ENCODE measurements at regions not wholly inside any gene's neighbourhood (a gene's known extent, or its start where the extent isn't known, plus 50 kb on each side); places are given as distances from the start of the nearest gene placed in this dataset.
"Not testable (repeated sequence)": the region's sequence is repeated elsewhere in the genome, so short reads cannot be mapped to it uniquely, and the experiment has no call there.

DNA sequence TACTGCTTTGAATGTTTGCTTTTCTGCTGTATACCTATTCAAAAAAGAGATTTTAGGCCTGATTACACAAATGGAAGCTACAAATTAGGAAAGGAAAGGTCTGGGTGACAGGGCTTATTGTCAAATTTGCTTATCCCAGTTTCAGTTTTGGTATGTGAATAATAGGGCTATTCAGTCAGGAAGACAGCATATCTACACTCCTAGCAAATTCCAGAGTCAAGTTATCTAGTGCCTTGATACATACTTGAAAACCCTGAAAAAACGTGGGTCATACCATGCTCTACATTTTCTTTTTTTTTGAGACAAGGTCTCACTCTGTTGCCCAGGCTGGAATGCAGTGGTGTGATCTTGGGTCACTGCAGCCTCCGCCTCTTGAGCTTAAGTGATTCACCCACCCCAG is 59.2 kb upstream of the CCDC180 start:
- H3K36me3 ChIP-seq (ENCODE audit: control insufficient read depth, insufficient read depth, low read length); H3K27ac ChIP-seq (ENCODE audit: low read depth, low read length): not testable (repeated sequence)

DNA sequence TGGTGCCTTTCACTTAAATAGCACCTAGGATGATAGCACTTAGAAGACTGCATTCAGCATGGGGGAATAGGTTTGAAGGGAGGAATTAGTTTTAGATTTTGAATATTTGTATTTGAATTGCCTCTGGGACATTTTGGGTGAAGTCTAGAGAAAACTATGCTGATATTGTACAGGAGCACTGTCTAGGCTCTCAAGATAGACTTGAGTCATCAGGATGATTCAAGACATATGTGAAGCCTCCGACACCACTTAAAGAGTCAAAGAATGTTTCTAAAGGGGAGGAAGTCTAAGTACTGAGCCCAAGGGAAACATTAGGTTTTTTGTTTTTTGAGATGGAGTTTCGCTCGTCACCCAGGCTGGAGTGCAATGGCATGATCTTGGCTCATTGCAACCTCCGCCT is 63.9 kb upstream of the CCDC180 start:
- no peaks in the 10 kb centered on the region for H3K4me1 ChIP-seq (ENCODE audit: control insufficient read depth, insufficient read depth, low read length)
- H3K27ac ChIP-seq (ENCODE audit: low read depth, low read length) = no peak overlapping the region
- no peaks in the 10 kb centered on the region for H3K27me3 ChIP-seq (ENCODE audit: control insufficient read depth, insufficient read depth, low read length)
- H3K9ac ChIP-seq (ENCODE audit: low read length) = no peak overlapping the region
- H3K36me3 ChIP-seq (ENCODE audit: control insufficient read depth, insufficient read depth, low read length) = no peaks in the 10 kb centered on the region
- no peak overlapping the region for H3K4me3 ChIP-seq (ENCODE audit: low read depth, low read length)
- H3K9me3 ChIP-seq (ENCODE audit: control insufficient read depth, insufficient read depth, low read depth, low read length) = no peaks in the 10 kb centered on the region

More for the DNA sequence above, 59.2 kb upstream of the CCDC180 start:
- not testable (repeated sequence) for H3K9ac ChIP-seq (ENCODE audit: low read length); H3K27me3 ChIP-seq (ENCODE audit: control insufficient read depth, insufficient read depth, low read length); H3K4me1 ChIP-seq (ENCODE audit: control insufficient read depth, insufficient read depth, low read length); H3K4me3 ChIP-seq (ENCODE audit: low read depth, low read length); H3K9me3 ChIP-seq (ENCODE audit: control insufficient read depth, insufficient read depth, low read depth, low read length)

DNA sequence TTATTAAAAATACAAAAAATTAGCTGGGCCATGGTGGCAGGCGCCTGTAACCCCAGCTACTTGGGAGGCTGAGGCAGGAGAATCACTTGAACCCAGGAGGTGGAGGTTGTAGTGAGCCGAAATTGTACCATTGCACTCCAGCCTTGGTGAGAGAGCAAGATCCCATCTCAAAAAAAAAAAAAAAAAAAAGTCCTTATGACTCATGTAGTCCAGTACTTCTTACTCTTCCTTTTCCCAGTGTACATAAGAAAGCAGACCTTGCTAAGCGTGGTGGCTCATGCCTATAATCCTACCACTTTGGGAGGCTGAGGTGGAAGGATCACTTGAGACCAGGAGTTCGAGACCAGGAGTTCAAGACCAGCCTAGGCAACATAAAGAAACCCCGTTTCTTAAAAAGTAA is 66.0 kb upstream of the CCDC180 start:
- H3K36me3 ChIP-seq (ENCODE audit: control insufficient read depth, insufficient read depth, low read length); H3K9ac ChIP-seq (ENCODE audit: low read length); H3K27ac ChIP-seq (ENCODE audit: low read depth, low read length); H3K4me1 ChIP-seq (ENCODE audit: control insufficient read depth, insufficient read depth, low read length); H3K9me3 ChIP-seq (ENCODE audit: control insufficient read depth, insufficient read depth, low read depth, low read length); H3K4me3 ChIP-seq (ENCODE audit: low read depth, low read length); H3K27me3 ChIP-seq (ENCODE audit: control insufficient read depth, insufficient read depth, low read length): not testable (repeated sequence)

DNA sequence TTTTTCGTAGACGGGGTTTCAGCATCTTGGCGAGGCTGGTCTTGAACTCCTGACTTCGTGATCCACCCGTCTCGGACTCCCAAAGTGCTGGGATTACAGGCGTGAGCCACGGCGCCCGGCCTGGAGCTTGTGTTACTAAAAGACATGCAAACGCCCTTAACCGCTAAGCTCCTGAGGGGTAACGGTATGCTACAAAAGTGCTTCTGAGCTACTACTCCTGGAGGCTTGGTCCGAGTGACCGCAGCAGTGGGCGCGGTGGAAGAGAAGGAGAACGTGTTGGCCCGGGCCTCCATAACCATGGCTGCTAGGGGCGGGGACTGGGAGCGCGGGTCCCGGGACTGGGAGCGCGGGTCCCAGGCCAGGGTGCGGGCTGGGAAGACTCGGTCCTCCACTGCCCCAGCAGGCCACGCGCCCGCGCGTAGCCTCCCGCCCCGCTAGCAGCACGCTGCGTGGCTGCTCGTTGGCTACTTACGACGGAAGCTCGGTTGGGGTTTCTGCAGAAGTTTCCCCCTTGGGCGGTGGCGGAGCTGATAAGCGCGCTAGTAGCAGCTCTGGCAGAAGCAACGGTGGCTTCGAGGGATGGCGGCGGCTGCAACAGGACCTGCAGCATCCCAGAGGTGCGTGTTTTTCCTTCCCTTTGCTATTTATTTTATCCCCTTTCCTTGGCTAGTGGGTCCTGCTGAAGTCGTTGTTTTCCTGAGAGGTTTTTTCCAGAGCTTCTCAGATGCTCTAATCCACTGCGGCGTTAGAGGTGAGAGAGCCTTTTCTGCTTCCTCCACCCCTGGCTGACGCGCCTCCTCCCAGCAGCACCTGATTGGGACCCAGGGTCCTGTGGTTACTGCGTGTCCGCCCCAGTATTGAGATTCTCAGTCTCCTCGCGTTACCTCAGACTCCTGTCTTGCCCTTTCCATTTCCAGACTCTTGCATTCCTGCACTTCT is 69.2 kb upstream of the CCDC180 start:
- Histone ChIP-seq H3K4me3 (ENCODE audit: low read depth, low read length) (peak overlapping the region; percentile 74), H3K9me3 (ENCODE audit: control insufficient read depth, insufficient read depth, low read depth, low read length) (no peaks in the 10 kb centered on the region), H3K27me3 (ENCODE audit: control insufficient read depth, insufficient read depth, low read length) (no peaks in the 10 kb centered on the region), H3K36me3 (ENCODE audit: control insufficient read depth, insufficient read depth, low read length) (no peaks in the 10 kb centered on the region; the same call in 1 of the 2 replicates), H3K4me1 (ENCODE audit: control insufficient read depth, insufficient read depth, low read length) (peaks cover 2% of the 10 kb centered on the region; the same call in 1 of the 2 replicates), H3K9ac (ENCODE audit: low read length) (peak overlapping the region; percentile 94), H3K27ac (ENCODE audit: low read depth, low read length) (peak overlapping the region; percentile 79)

DNA sequence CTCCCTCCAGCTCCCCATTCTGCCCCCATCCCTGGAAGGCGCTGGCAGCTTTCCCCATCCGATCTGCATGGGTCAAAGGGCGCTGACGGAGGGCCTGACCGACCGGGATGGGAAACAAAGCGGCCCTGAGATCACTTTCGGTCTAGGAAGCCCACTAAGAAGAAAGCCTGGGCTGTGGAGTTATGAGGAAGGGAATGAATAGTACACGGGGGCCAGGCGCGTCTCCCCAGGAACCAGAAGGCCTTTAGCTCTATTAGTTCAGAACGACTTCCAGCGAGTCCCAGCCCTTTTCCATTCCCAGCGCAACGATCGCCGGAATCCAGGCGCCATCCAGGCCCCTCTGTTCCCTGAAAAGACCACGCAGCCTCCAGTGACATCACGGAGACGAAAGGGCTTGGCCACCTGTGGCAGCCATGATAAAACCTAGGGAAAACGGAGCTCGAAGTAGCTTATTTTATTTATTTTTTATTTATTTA is 70.1 kb upstream of the CCDC180 start:
- H3K4me3 ChIP-seq (ENCODE audit: low read depth, low read length) = peak overlapping the region; percentile 74
- H3K4me1 ChIP-seq (ENCODE audit: control insufficient read depth, insufficient read depth, low read length) = peaks cover 10% of the 10 kb centered on the region
- peak overlapping the region; percentile 89 for H3K9ac ChIP-seq (ENCODE audit: low read length)
- no peaks in the 10 kb centered on the region; the same call in 1 of the 2 replicates for H3K36me3 ChIP-seq (ENCODE audit: control insufficient read depth, insufficient read depth, low read length)
- peak overlapping the region; percentile 44; the same call in 1 of the 2 replicates for H3K27ac ChIP-seq (ENCODE audit: low read depth, low read length)
- no peaks in the 10 kb centered on the region for H3K27me3 ChIP-seq (ENCODE audit: control insufficient read depth, insufficient read depth, low read length)
- no peaks in the 10 kb centered on the region for H3K9me3 ChIP-seq (ENCODE audit: control insufficient read depth, insufficient read depth, low read depth, low read length)

DNA sequence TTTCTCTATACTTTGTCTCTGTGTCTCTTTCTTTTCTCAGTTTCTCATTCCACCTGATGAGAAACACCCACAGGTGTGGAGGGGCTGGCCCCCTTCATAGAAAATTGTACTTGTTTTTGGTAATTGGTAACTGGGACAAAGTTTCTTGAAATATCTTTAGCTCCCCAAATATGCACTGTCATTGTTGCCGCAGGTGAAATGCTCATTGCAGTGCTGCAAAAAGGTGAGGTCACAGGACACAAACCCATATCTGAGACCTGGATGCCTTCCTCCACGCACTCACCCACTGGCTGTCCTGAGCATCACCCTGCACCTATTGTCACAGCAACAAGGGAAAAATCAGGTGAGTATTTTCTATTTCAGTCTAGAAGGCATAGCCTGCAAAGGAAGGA is 74.5 kb upstream of the CCDC180 start:
- H3K9ac ChIP-seq (ENCODE audit: low read length) = peak overlapping the region; percentile 70
- H3K27me3 ChIP-seq (ENCODE audit: control insufficient read depth, insufficient read depth, low read length); H3K4me3 ChIP-seq (ENCODE audit: low read depth, low read length); H3K36me3 ChIP-seq (ENCODE audit: control insufficient read depth, insufficient read depth, low read length); H3K9me3 ChIP-seq (ENCODE audit: control insufficient read depth, insufficient read depth, low read depth, low read length): not testable (repeated sequence)
- peaks cover 17% of the 10 kb centered on the region for H3K4me1 ChIP-seq (ENCODE audit: control insufficient read depth, insufficient read depth, low read length)
- H3K27ac ChIP-seq (ENCODE audit: low read depth, low read length) = peak overlapping the region; percentile 51; the same call in 1 of the 2 replicates

DNA sequence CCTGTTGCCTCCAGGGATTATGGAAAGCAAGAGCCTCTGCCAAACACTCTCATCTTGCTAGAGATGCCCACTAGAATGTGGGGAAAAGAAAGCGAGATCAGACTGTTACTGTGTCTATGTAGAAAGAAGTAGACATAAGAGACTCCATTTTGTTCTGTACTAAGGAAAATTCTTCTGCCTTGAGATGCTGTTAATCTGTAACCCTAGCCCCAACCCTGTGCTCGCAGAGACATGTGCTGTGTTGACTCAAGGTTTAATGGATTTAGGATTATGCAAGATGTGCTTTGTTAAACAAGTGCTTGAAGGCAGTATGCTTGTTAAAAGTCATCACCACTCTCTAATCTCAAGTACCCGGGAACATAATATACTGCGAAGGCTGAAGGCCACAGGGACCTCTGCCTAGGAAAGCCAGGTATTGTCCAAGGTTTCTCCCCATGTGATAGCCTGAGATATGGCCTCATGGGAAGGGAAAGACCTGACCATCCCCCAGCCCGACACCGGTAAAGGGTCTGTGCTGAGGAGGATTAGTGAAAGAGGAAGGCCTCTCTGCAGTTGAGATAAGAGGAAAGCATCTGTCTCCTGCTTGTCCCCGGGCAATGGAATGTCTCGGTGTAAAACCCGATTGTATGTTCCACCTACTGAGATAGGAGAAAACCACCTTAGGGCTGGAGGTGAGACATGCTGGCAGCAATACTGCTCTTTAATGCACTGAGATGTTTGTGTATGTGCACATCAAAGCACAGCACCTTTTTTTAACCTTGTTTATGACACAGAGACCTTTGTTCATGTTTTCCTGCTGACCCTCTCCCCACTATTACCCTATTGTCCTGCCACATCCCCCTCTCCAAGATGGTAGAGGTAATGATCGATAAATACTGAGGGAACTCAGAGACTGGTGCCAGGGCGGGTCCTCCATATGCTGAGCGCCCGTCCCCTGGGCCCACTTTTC is 75.1 kb upstream of the CCDC180 start:
- not testable (repeated sequence) for H3K36me3 ChIP-seq (ENCODE audit: control insufficient read depth, insufficient read depth, low read length); H3K27me3 ChIP-seq (ENCODE audit: control insufficient read depth, insufficient read depth, low read length); H3K9me3 ChIP-seq (ENCODE audit: control insufficient read depth, insufficient read depth, low read depth, low read length)
- Histone ChIP-seq H3K27ac (ENCODE audit: low read depth, low read length) (peak overlapping the region; percentile 51; the same call in 1 of the 2 replicates), H3K4me1 (ENCODE audit: control insufficient read depth, insufficient read depth, low read length) (peaks cover 17% of the 10 kb centered on the region), H3K9ac (ENCODE audit: low read length) (peak overlapping the region; percentile 70), H3K4me3 (ENCODE audit: low read depth, low read length) (peak overlapping the region; percentile 23; the same call in 1 of the 2 replicates)

DNA sequence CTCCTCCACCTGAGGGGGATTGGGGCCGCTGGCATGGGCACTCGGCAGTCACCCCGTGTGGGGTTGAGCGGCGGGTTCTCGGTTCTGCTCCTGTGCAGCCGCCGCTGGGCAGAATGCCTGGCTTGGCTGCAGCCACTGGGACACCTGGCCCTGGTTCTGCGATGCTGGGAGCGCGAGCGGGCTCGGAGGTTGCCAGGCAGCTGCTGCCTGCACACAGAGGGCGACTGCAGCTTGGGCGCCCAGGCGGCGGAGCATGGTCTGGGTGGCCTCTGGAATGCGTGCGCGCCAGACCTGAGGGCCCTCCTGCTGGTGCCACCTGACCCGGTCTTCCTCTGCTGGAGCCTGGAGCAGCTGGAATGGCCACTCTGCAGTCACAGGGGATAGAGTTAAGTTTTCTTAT is 85.1 kb upstream of the CCDC180 start:
- not testable (repeated sequence) for H3K4me1 ChIP-seq (ENCODE audit: control insufficient read depth, insufficient read depth, low read length); H3K9me3 ChIP-seq (ENCODE audit: control insufficient read depth, insufficient read depth, low read depth, low read length); H3K36me3 ChIP-seq (ENCODE audit: control insufficient read depth, insufficient read depth, low read length)
- Histone ChIP-seq H3K4me3 (ENCODE audit: low read depth, low read length) (peak overlapping the region; percentile 91), H3K27me3 (ENCODE audit: control insufficient read depth, insufficient read depth, low read length) (peaks cover 21% of the 10 kb centered on the region; the same call in 1 of the 2 replicates), H3K27ac (ENCODE audit: low read depth, low read length) (peak overlapping the region; percentile 98), H3K9ac (ENCODE audit: low read length) (peak overlapping the region; percentile 98)

DNA sequence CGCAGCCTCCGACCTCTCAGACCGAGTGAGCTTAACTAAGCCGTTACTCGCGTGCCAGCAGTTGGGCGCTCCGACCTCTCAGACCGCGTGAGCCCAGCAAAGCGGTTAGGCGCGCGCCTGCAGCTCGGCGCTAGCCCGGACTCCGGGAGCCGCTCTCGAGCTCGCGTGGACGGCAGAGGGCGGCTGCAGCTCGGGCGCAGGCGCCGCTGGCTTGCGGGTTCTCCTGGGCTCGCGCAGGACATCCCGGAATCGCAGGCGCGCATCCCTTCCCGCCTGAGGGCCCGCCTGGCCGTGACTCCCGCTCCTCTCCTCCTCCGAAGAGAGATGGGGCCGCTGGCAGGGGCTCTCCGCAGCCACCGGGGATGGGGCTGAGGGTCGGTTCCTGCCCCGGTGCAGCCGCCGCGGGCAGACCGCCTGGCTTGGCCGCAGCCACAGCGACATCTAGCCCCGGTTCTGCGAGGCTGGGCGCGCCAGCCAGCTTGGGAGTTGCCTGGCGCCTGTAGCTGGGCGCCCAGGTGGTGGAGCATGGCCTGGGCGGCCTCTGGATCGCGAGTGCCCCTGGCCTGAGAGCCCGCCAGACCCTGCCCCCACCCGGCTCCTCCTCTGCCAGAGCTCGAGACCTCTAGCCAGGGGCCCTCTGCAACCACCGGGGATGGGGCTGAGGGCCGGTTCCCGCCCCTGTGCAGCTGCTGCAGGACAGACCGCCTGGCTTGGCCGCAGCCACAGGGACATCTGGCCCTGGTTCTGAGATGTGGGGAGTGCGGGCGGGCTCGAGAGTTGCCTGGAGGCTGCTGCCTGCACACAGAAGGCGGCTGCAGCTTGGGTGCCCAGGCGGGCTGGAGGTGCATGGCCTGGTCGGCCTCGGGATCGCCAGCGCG is 85.7 kb upstream of the CCDC180 start:
- peak overlapping the region; percentile 98 for H3K9ac ChIP-seq (ENCODE audit: low read length)
- H3K4me3 ChIP-seq (ENCODE audit: low read depth, low read length) = peak overlapping the region; percentile 91
- not testable (repeated sequence) for H3K4me1 ChIP-seq (ENCODE audit: control insufficient read depth, insufficient read depth, low read length); H3K9me3 ChIP-seq (ENCODE audit: control insufficient read depth, insufficient read depth, low read depth, low read length); H3K36me3 ChIP-seq (ENCODE audit: control insufficient read depth, insufficient read depth, low read length)
- peak overlapping the region; percentile 98 for H3K27ac ChIP-seq (ENCODE audit: low read depth, low read length)
- peaks cover 21% of the 10 kb centered on the region; the same call in 1 of the 2 replicates for H3K27me3 ChIP-seq (ENCODE audit: control insufficient read depth, insufficient read depth, low read length)

DNA sequence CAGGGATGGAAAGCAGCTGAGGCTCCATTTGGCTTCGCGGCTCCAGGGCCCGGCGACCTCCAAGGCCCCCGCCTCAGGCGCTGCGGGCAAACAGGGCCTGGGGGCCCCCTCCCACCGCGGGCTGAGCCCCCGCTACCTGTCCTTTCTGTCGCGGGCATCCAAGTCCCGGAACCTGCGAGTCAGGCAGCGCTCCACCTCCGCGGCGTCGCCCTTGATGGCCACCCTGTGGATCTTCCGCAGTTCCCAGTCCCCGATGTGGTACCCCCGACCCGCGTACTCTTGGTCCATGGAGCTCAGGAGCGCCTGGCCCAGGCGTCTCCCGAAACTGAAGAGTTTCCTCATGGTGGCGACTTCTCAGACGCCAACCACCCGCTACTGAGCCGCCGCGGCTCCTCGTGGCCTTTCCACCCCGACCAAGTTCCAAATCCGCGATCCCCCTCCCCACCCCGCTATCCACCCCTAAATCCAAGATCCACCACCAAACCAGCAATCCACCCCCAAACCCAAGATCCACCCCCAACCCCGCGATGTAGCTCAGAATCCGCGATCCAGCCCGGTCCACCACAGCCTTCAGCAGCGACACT is 86.5 kb upstream of the CCDC180 start:
- H3K9ac ChIP-seq (ENCODE audit: low read length) = peak overlapping the region; percentile 98
- no peaks in the 10 kb centered on the region for H3K9me3 ChIP-seq (ENCODE audit: control insufficient read depth, insufficient read depth, low read depth, low read length)
- H3K27ac ChIP-seq (ENCODE audit: low read depth, low read length) = peak overlapping the region; percentile 98
- H3K27me3 ChIP-seq (ENCODE audit: control insufficient read depth, insufficient read depth, low read length) = peaks cover 21% of the 10 kb centered on the region; the same call in 1 of the 2 replicates
- peak overlapping the region; percentile 91 for H3K4me3 ChIP-seq (ENCODE audit: low read depth, low read length)
- peaks cover 3% of the 10 kb centered on the region; the same call in 1 of the 2 replicates for H3K36me3 ChIP-seq (ENCODE audit: control insufficient read depth, insufficient read depth, low read length)
- peaks cover 4% of the 10 kb centered on the region; the same call in 1 of the 2 replicates for H3K4me1 ChIP-seq (ENCODE audit: control insufficient read depth, insufficient read depth, low read length)

Measured in HUES6 (cell line).